ENCODE measurements at regions not wholly inside any gene's neighbourhood (a gene's known extent, or its start where the extent isn't known, plus 50 kb on each side); places are given as distances from the start of the nearest gene placed in this dataset.

- Histone ChIP-seq H3K4me2 (ENCODE audit: control insufficient read depth, insufficient read depth) (no peak overlapping the region), H3K36me3 (ENCODE audit: control insufficient read depth in 2 of 2, insufficient read depth in 2 of 2, low read length in 1 of 2) (no peaks in the 10 kb centered on the region), H4K20me1 (ENCODE audit: control insufficient read depth, insufficient read depth) (no peaks in the 10 kb centered on the region), H3K4me3 (no peak overlapping the region), H2AFZ (ENCODE audit: control insufficient read depth, low read depth, low read length) (no peak overlapping the region), H3K9ac (ENCODE audit: control insufficient read depth, insufficient read depth, low read length) (no peak overlapping the region), H3K4me1 (ENCODE audit: control insufficient read depth, insufficient read depth, low read length) (no peaks in the 10 kb centered on the region), H3K79me2 (ENCODE audit: control insufficient read depth, insufficient read depth, low read length) (no peaks in the 10 kb centered on the region), H3K27ac (ENCODE audit: control insufficient read depth, insufficient read depth) (no peak overlapping the region), H3K27me3 (replicated peaks in 1 of 2; ENCODE audit: control insufficient read depth in 2 of 2, insufficient read depth in 2 of 2, low read length in 1 of 2) (0 out of 4 replicates have a peak, but pooled peaks cover 0 to 1% of the 10 kb centered on the region in 2 experiments), H3K9me3 (replicated peaks; ENCODE audit: control insufficient read depth, insufficient read depth, low read length) (no peaks in the 10 kb centered on the region)
- ChIA-PET RAD21 (ENCODE audit: unreplicated experiment) (no interaction called here), CTCF (no interaction called here), SMC1A (ENCODE audit: uncharacterized antibody, unreplicated experiment) (no interaction called here), POLR2A (no interaction called here)
- intact Hi-C loops (cut with micrococcal nuclease; ENCODE audit: unreplicated experiment) (no loop called here), in situ Hi-C loops (cut with MboI) (no loop called here)
- 53% methylated on average over 16 of the region's 16 CpGs for WGBS (ENCODE audit: insufficient coverage, insufficient replicate concordance, low lambda C conversion rate, missing lambda C conversion rate)
- BruUV-seq (replicated peaks), result no TSS peak
- DNase-seq (ENCODE audit: low read depth, low spot score), result no peak
- no peak for ATAC-seq
- FAIRE-seq, result no peak
- TF ChIP-seq EP300 (IDR thresholded peaks at IDR 0.05; ENCODE audit: borderline replicate concordance in 1 of 2, control insufficient read depth in 1 of 2, low read depth in 2 of 2, low read length in 2 of 2) (no peak), PKNOX1 (IDR thresholded peaks at IDR 0.05) (no peak), ATF3 (IDR thresholded peaks at IDR 0.05; ENCODE audit: borderline replicate concordance, extremely low read depth, low read depth, low read length) (no peak), SPI1 (IDR thresholded peaks at IDR 0.05; ENCODE audit: borderline replicate concordance, insufficient read depth, low read depth, low read length) (no peak), USF2 (IDR thresholded peaks at IDR 0.05; ENCODE audit: borderline replicate concordance, low read depth, low read length) (no peak), BRCA1 (IDR thresholded peaks at IDR 0.05; ENCODE audit: low read depth, low read length) (no peak), MTA2 (IDR thresholded peaks at IDR 0.05; ENCODE audit: low read depth) (no peak), ZNF217 (IDR thresholded peaks at IDR 0.05) (no peak), YY1 (IDR thresholded peaks at IDR 0.05; ENCODE audit: low read depth, low read length) (no peak), E2F4 (IDR thresholded peaks at IDR 0.05; ENCODE audit: low read depth, low read length) (no peak), POLR2AphosphoS2 (IDR thresholded peaks at IDR 0.05; ENCODE audit: low read depth, low read length) (no peak), CEBPB (IDR thresholded peaks at IDR 0.05; ENCODE audit: borderline replicate concordance in 1 of 2, low read depth in 2 of 2, low read length in 2 of 2) (no peak), PBX3 (IDR thresholded peaks at IDR 0.05; ENCODE audit: insufficient replicate concordance, low read depth, low read length) (no peak), RCOR1 (conservative IDR thresholded peaks at IDR 0.05; ENCODE audit: low read depth, low read length) (no peak), IRF3 (IDR thresholded peaks at IDR 0.05) (no peak), RELB (IDR thresholded peaks at IDR 0.05; ENCODE audit: low read depth) (no peak), RB1 (IDR thresholded peaks at IDR 0.05; ENCODE audit: borderline replicate concordance) (no peak)
These were observed 63.6 kb upstream of the KIF26B start for GRCh38 chr1:245091171-245091621.
